ENCODE measurements at regions not wholly inside any gene's neighbourhood (a gene's known extent, or its start where the extent isn't known, plus 50 kb on each side); places are given as distances from the start of the nearest gene placed in this dataset.
A peak's percentile ranks its signal among the peaks of the same experiment; 100 is the strongest.

DNA sequence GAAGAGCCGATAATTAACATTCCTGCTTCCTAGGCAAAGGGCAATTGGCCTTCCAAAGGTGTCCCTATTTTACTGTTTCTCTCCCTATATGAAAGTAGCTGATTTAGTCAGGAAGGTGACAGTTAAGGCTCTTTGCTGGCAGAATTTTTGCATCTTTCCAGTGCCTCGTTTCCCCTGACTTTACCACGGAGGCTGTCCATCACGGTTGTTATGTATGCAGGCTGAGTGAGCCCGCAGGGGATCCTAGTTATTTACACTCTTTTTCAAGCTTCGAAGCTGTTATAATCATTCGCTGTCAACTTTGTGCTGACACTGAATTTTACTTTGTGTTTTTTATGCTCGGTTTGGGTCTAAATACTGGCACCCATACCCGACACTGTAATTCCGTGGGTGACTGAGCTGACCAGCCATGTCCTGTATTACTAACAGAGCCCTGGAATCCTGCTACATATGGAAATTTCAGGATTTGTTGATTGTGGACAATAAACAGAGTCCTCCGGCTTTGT, 713.8 kb upstream of the FANCL start:
- no peak for DNase-seq (ENCODE audit: low read depth)
- H3K4me3 ChIP-seq (ENCODE audit: low read length), result no peak overlapping the region
- TF ChIP-seq, protein P1, sequence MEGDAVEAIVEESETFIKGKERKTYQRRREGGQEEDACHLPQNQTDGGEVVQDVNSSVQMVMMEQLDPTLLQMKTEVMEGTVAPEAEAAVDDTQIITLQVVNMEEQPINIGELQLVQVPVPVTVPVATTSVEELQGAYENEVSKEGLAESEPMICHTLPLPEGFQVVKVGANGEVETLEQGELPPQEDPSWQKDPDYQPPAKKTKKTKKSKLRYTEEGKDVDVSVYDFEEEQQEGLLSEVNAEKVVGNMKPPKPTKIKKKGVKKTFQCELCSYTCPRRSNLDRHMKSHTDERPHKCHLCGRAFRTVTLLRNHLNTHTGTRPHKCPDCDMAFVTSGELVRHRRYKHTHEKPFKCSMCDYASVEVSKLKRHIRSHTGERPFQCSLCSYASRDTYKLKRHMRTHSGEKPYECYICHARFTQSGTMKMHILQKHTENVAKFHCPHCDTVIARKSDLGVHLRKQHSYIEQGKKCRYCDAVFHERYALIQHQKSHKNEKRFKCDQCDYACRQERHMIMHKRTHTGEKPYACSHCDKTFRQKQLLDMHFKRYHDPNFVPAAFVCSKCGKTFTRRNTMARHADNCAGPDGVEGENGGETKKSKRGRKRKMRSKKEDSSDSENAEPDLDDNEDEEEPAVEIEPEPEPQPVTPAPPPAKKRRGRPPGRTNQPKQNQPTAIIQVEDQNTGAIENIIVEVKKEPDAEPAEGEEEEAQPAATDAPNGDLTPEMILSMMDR (conservative IDR thresholded peaks at IDR 0.05; ENCODE audit: low read length), result no peak

DNA sequence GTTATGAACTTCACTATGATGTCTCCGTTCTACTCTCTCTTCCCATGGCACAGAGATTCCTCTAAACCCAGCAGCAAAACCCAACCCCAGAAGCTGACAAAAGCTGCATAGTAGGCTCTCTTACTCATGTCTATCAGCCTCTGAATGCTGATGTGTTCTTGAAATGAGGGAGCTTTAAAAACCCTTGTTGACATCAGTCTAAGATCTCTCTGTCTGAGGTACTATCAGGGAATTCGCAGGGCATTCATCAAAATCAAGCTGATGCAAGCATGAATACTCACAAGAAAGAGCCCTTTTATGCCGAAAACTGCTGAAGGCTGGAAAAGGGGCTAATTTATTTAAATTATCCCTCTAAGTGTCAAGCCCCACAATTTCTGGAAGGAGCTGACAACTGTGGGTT, 710.6 kb upstream of the FANCL start:
- no peak overlapping the region for H3K4me3 ChIP-seq (ENCODE audit: low read length)
- DNase-seq (ENCODE audit: low read depth), result no peak
- TF ChIP-seq, protein P1 (conservative IDR thresholded peaks at IDR 0.05; ENCODE audit: low read length), result no peak

DNA sequence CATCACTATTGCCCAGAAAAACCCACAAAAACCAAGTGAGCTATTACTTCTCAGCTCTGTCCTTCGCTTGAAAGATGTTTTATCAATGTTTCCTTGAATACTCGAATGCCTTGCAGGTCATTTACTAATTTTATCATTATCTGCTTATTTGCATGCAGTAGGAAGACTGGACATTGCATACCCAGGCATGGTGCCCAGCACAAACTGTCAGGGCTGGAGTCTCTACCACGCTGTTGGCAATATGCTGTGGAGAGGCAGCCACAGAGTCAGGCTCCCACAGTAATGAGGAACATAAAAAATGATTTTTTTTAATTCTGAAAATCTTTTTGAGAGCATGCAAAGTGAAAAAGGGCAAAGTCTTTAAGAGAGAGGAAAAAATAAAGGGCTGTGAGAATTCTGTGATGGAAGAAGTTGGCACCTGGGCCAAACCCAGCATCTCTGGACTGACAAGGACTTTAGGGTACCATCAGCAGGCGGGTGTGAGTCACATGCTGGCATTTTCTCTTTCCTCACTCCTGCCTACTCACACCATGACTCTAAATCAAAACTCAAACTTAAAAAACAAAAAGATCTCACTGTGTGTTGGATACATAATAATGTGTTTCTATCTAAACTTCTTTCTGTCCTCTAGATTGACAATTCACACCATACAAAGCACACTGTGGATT, 709.8 kb upstream of the FANCL start:
- no peak overlapping the region for H3K4me3 ChIP-seq (ENCODE audit: low read length)
- no peak for DNase-seq (ENCODE audit: low read depth)
- TF ChIP-seq, protein P1 (conservative IDR thresholded peaks at IDR 0.05; ENCODE audit: low read length), result no peak

DNA sequence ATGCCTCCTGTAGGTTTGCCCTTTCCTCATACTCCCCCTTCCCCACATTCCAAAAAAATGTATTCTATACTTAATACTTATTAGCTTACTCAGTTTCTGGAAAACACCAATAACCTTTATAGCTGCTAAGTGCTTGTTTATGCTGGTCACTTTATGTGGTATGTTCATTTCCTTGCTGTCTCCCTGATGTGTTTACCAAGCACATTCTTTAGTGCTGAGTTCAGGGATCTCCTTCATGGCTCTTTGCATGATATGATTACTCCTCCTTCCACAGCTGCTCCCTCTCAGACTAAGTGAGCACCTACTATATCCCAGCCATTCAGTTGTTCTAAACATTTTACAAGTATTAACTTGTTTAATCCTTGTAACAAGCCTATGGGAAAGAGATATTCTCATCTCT, 698.3 kb upstream of the FANCL start:
- DNase-seq (ENCODE audit: low read depth), result peak; percentile 56
- TF ChIP-seq, protein P1 (conservative IDR thresholded peaks at IDR 0.05; ENCODE audit: low read length), result no peak

DNA sequence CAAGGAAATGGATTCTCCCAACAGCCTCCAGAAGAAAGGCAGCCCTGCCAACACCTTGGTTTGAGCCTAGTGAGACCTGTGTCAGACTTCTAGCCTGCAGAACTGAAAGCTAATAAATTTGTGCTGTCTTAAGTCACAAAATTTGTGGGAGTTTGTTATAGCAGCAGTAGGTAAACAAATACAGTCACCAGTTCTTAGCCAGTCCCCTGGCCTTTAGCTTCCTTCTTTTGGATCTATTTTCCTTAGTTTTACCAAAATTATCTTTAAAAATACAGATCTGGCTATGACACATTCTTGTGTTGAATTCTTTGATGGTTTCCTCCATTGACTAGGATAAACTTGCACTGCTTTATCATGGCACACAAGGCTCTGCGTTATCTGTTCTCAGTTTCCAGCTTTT, 697.9 kb upstream of the FANCL start:
- no peak for DNase-seq (ENCODE audit: low read depth)
- no peak overlapping the region for H3K4me3 ChIP-seq (ENCODE audit: low read length)
- TF ChIP-seq, protein P1 (conservative IDR thresholded peaks at IDR 0.05; ENCODE audit: low read length), result no peak

More for the DNA sequence above, 698.3 kb upstream of the FANCL start:
- H3K4me3 ChIP-seq (ENCODE audit: low read length), result no peak overlapping the region

DNA sequence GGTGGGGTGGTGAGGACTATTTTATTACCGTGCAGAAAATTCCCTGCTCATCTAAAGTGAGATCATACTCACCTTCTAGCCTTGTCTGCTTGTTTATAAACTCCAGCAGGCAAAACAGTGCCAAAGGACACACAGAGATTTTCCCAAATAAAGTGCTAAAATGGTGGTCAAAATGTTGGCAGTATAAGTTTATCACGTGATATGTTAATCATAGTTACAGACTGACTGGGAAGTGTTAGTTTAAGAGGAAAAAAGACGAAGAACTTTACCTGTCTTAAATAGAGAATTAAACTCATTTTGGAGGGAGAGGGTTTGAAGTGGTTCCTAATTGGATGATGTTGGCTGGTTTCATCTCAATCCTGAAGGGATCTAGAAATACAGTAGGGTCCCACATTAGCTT, 691.7 kb upstream of the FANCL start:
- TF ChIP-seq, protein P1 (conservative IDR thresholded peaks at IDR 0.05; ENCODE audit: low read length), result no peak

DNA sequence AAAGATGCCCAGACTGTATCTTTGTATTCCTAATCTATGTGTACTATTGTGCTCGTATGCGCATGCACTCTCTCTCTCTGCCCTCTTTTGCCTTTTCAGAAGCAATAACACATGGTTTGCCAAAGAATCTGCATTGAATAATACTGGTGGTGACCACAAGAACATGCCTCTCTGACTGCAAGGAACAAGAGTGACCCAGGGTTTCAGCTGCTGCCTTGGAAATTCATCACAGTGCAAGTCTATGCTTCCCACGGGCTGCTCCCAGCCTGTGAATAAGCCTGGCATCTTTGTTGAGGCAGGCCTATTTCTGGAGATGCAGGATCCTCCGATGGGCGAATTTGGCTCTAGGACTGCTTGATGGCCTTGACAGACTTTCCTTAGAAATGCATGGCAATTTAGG, 689.4 kb upstream of the FANCL start:
- TF ChIP-seq, protein P1 (conservative IDR thresholded peaks at IDR 0.05; ENCODE audit: low read length), result no peak
- DNase-seq (ENCODE audit: low read depth), result no peak
- no peak overlapping the region for H3K4me3 ChIP-seq (ENCODE audit: low read length)

More for the DNA sequence above, 691.7 kb upstream of the FANCL start:
- no peak for DNase-seq (ENCODE audit: low read depth)
- no peak overlapping the region for H3K4me3 ChIP-seq (ENCODE audit: low read length)
